Osteoblast (primary cell): ENCODE measurements at regions not wholly inside any gene's neighbourhood (a gene's known extent, or its start where the extent isn't known, plus 50 kb on each side); places are given as distances from the start of the nearest gene placed in this dataset.

ENCODE experiments used
- DNase-seq: peaks from one replicate; pipeline ENCODE4 v3.0.0; 2011; ENCODE audit warnings: low spot score, mixed read lengths; ENCODE audit not compliant: insufficient read length; ENCODE audit errors: missing footprints
- H2AFZ ChIP-seq: 2 replicates; pipeline ENCODE4 v1.6.0; 2011; ENCODE audit warnings: mild to moderate bottlenecking, low read length
- H3K27ac ChIP-seq: 2 replicates; pipeline ENCODE4 v1.5.1; 2011; ENCODE audit warnings: mild to moderate bottlenecking, low read depth, low read length, moderate library complexity
- H3K27me3 ChIP-seq: 2 replicates; pipeline ENCODE4 v1.6.0; 2012; ENCODE audit warnings: mild to moderate bottlenecking, control low read depth, inconsistent platforms, low read length, moderate library complexity; ENCODE audit not compliant: insufficient read depth
- H3K36me3 ChIP-seq: 2 replicates; pipeline ENCODE4 v1.5.1; 2011; ENCODE audit warnings: mild to moderate bottlenecking, low read length, control low read depth, moderate library complexity; ENCODE audit not compliant: insufficient read depth
- H3K4me1 ChIP-seq: 2 replicates; pipeline ENCODE4 v1.5.1; 2011; ENCODE audit warnings: mild to moderate bottlenecking, low read length, control low read depth, moderate library complexity; ENCODE audit not compliant: insufficient read depth
- H3K4me2 ChIP-seq: 2 replicates; pipeline ENCODE4 v1.6.0; 2011; ENCODE audit warnings: mild to moderate bottlenecking, low read length; ENCODE audit not compliant: insufficient read depth
- H3K4me3 ChIP-seq: fragments of 200-600 bp; sonication (generic); 3 replicates; pipeline ENCODE4 v1.5.1; 2012; ENCODE audit warnings: mild to moderate bottlenecking, low read length, inconsistent platforms; ENCODE audit not compliant: insufficient read depth
- H3K79me2 ChIP-seq: 2 replicates; pipeline ENCODE4 v1.6.0; 2012; ENCODE audit warnings: mild to moderate bottlenecking, low read length, control low read depth, inconsistent platforms; ENCODE audit not compliant: insufficient read depth
- H3K9me3 ChIP-seq: 2 replicates; pipeline ENCODE4 v1.5.1; 2011; ENCODE audit warnings: low read depth, low read length, control low read depth
- H4K20me1 ChIP-seq: 2 replicates; pipeline ENCODE4 v1.6.0; 2012; ENCODE audit warnings: mild to moderate bottlenecking, low read length, control low read depth; ENCODE audit not compliant: insufficient read depth
- TF ChIP-seq, protein P1 (sequence below): IDR thresholded peaks from 2 replicates; pipeline ENCODE4 v1.5.1; 2011; ENCODE audit warnings: mild to moderate bottlenecking, low read depth, low read length, moderate library complexity; ENCODE audit errors: extremely low read depth

DNA sequence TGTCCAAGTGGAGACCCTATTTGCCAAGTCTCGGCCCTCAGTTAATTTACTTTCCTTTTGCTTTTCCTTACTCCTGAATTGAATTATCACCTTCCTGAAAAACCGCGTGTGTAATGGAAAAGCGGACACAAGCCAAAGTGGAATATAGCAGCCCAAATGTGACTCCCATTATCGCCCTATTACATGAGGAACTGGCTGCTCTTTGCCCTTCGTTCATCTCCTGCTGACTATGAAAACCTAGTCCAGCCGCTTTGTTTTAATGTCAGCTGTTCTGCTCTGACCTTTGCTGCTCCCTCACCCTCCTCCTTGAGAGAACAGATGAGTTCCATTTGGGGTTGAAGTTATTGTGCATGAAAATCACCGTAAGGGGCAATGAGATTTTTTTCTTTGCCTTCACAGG lies 632.7 kb upstream of the SUCLG2 start:
- H3K27me3 ChIP-seq = no peaks in the 10 kb centered on the region
- H3K27ac ChIP-seq = no peak overlapping the region
- no peak overlapping the region for H3K4me2 ChIP-seq
- TF ChIP-seq, protein P1, sequence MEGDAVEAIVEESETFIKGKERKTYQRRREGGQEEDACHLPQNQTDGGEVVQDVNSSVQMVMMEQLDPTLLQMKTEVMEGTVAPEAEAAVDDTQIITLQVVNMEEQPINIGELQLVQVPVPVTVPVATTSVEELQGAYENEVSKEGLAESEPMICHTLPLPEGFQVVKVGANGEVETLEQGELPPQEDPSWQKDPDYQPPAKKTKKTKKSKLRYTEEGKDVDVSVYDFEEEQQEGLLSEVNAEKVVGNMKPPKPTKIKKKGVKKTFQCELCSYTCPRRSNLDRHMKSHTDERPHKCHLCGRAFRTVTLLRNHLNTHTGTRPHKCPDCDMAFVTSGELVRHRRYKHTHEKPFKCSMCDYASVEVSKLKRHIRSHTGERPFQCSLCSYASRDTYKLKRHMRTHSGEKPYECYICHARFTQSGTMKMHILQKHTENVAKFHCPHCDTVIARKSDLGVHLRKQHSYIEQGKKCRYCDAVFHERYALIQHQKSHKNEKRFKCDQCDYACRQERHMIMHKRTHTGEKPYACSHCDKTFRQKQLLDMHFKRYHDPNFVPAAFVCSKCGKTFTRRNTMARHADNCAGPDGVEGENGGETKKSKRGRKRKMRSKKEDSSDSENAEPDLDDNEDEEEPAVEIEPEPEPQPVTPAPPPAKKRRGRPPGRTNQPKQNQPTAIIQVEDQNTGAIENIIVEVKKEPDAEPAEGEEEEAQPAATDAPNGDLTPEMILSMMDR = no peak
- no peaks in the 10 kb centered on the region for H3K4me1 ChIP-seq
- H2AFZ ChIP-seq = no peak overlapping the region
- H3K4me3 ChIP-seq = no peak overlapping the region
- no peaks in the 10 kb centered on the region for H3K79me2 ChIP-seq
- no peaks in the 10 kb centered on the region for H3K36me3 ChIP-seq
- no peaks in the 10 kb centered on the region for H4K20me1 ChIP-seq
- no peak for DNase-seq
- H3K9me3 ChIP-seq = peaks cover 8% of the 10 kb centered on the region

DNA sequence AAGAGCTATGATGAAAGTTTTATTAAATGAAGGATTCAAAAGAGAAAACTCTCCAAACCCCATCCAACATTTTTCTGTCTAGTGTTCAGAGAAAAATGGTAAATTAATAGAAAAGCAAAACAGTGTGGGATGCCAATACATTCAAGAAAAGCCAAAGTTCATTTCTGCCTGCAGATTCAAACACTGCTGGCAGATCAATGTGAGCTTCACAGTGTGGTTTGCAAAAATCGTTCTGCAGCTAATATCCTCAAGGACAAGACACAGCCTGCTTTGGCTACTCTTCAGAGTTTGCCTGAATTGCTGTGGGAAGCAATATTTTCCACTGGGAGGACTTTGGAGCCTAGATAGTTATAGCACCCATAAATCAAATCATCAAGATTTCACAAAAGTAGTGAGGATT lies 619.9 kb upstream of the SUCLG2 start:
- Histone ChIP-seq H3K27ac (no peak overlapping the region), H2AFZ (no peak overlapping the region), H3K27me3 (no peaks in the 10 kb centered on the region), H3K4me1 (no peaks in the 10 kb centered on the region), H3K4me2 (no peak overlapping the region), H4K20me1 (no peaks in the 10 kb centered on the region), H3K79me2 (no peaks in the 10 kb centered on the region), H3K4me3 (no peak overlapping the region), H3K36me3 (no peaks in the 10 kb centered on the region), H3K9me3 (no peaks in the 10 kb centered on the region)
- TF ChIP-seq, protein P1 = no peak
- DNase-seq = no peak

DNA sequence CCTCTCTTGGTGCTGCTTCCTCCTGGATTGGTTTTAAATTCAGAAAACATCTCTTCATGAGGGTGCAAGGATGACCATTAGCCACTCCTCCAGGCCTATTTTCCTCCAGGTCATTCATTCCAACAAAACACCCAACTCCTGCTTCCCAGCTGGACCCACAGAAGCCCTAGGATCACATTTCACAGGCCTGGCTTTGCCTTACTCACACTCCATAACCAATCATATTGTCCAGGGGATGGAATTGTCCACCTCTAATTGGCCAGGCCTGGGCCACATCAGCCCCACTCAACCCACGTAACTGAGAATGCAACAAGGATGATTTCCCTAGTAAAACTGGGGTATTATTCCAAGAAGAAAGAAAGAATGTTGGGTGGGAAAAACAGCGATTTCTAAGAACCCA lies 616.7 kb upstream of the SUCLG2 start:
- Histone ChIP-seq H3K79me2 (no peaks in the 10 kb centered on the region), H3K9me3 (no peaks in the 10 kb centered on the region), H4K20me1 (no peaks in the 10 kb centered on the region), H3K4me3 (no peak overlapping the region), H2AFZ (no peak overlapping the region), H3K4me2 (no peak overlapping the region), H3K27me3 (no peaks in the 10 kb centered on the region), H3K4me1 (no peaks in the 10 kb centered on the region), H3K27ac (no peak overlapping the region), H3K36me3 (no peaks in the 10 kb centered on the region)
- TF ChIP-seq, protein P1 = no peak
- no peak for DNase-seq

DNA sequence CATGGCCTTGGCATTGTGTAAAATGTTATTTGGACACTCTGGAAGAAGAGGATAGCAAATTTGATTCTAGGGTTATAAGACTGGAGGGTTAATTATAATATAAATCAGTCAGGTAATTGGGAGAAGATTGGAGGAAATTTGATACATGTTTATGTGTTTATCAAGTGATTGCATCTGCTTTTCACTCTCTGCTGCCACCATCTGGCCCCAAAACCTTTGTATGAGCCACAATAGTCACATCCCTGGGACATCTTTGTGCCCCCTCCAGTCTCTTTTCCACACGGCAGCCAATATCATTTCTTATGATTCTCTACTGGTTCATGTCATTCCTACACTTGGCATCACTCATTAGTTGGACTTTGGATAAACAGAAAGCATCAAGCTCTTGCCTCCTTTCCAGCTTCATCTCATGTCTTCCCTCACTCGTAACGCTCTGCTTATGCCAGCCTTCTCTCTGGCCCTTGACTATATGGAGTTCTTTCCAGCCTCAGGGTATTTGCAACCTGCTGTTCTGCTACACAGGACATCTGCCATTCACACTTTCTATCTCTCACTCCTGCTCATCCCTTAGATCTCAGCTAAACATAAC lies 602.3 kb upstream of the SUCLG2 start:
- TF ChIP-seq, protein P1 = no peak

More for the DNA sequence above, 602.3 kb upstream of the SUCLG2 start:
- Histone ChIP-seq H3K79me2 (no peaks in the 10 kb centered on the region), H3K27ac (no peak overlapping the region), H4K20me1 (no peaks in the 10 kb centered on the region), H3K36me3 (no peaks in the 10 kb centered on the region), H3K9me3 (no peaks in the 10 kb centered on the region), H3K4me3 (no peak overlapping the region), H2AFZ (no peak overlapping the region), H3K27me3 (no peaks in the 10 kb centered on the region), H3K4me1 (no peaks in the 10 kb centered on the region), H3K4me2 (no peak overlapping the region)
- no peak for DNase-seq
